Heart left ventricle (tissue), 16 donors: ENCODE measurements at regions not wholly inside any gene's neighbourhood (a gene's known extent, or its start where the extent isn't known, plus 50 kb on each side); places are given as distances from the start of the nearest gene placed in this dataset.

Experiments
- ATAC-seq, 4 donors: fragments of 200-7000 bp; cut with Tn5 transposase; one replicate each; pipeline ENCODE4 v1.9.1; 2020 to 2022; ENCODE audit warnings: moderate library complexity in 4 of 4, mild to moderate bottlenecking in 3 of 4, moderate number of reproducible peaks in 1 of 4
- DNase-seq, 5 donors: peaks; one replicate each; pipeline ENCODE4 v3.0.0-alpha.2; 2020
- H3K27ac ChIP-seq, 12 donors: fragments of 200-600 bp; sonication (generic) in 4 of 12; one replicate each; pipeline versions ENCODE4 v1.5.0 to v1.8.0; 2016 to 2022; ENCODE audit warnings: mild to moderate bottlenecking in 2 of 12
- H3K27me3 ChIP-seq, 9 donors: fragments of 200-600 bp; sonication (generic) in 2 of 9; one replicate each; pipeline versions ENCODE4 v1.5.1 to v1.8.0; 2016 to 2022; ENCODE audit warnings: mild to moderate bottlenecking in 3 of 9
- H3K36me3 ChIP-seq, 9 donors: fragments of 200-600 bp; sonication (generic) in 2 of 9; one replicate each; pipeline versions ENCODE4 v1.5.0 to v1.8.0; 2018 to 2022; ENCODE audit warnings: mild to moderate bottlenecking in 2 of 9
- H3K4me1 ChIP-seq, 12 donors: fragments of 200-600 bp; sonication (generic) in 4 of 12; one replicate each; pipeline versions ENCODE4 v1.5.0 to v1.8.0; 2016 to 2022; ENCODE audit warnings: mild to moderate bottlenecking in 3 of 12
- H3K4me3 ChIP-seq, 12 donors: fragments of 200-600 bp; sonication (generic) in 4 of 12; one replicate each; pipeline versions ENCODE4 v1.5.0 to v1.8.0; 2017 to 2022; ENCODE audit warnings: mild to moderate bottlenecking in 9 of 12, moderate library complexity in 4 of 12
- H3K9me3 ChIP-seq, 12 donors: fragments of 200-600 bp; sonication (generic) in 4 of 12; one replicate each; pipeline versions ENCODE4 v1.5.0 to v1.8.0; 2016 to 2022; ENCODE audit warnings: mild to moderate bottlenecking in 1 of 12
- POLR2A ChIP-seq, 2 donors: fragments of 450-650 bp; IDR thresholded peaks; one replicate each; pipeline ENCODE4 v1.6.1; 2017; ENCODE audit warnings: antibody characterized with exemption in 2 of 2, mild to moderate bottlenecking in 2 of 2, moderate library complexity in 2 of 2
- WGBS, 4 donors: extraction: QIAGEN DNeasy Blood & Tissue Kit in 2 of 4; methylation state at CpG; one replicate each; pipeline versions ENCODE4 v1.1.5 to v1.1.7; 2013 to 2018; 5-methylcytosine and 5-hydroxymethylcytosine counted together
- intact Hi-C, 10 donors: fragments of 100-400 bp; cut with DNase I; formaldehyde crosslinking; loops; one replicate each; pipeline versions ENCODE4 v1.11.1 to v1.14.2; 2022
- TF ChIP-seq, protein P1 (sequence below), 12 donors: fragments of 200-600 bp; sonication (generic) in 4 of 12; IDR thresholded peaks; one replicate each; pipeline versions ENCODE4 v1.5.0 to v1.8.0; 2018 to 2022; ENCODE audit warnings: antibody characterized with exemption in 12 of 12, mild to moderate bottlenecking in 5 of 12
- donor health status: ischemic (EF 13 %, LVEDD 7.1; RV severe dilation, severe dysfunction).
- donor health status: healthy with polysubstance abuse.
- donor health status: DM: no; HTN: yes; CAD: no.
- donor health status: DM: no; HTN: no; CAD: no.
- donor health status: ischemic (EF 25% LVEDD 6.9; RV normal size, moderate dysfunction).
- donor health status: ischemic (EF 25% LVEDD 5.7; RV mildly dilated, moderate dysfunction).
- donor health status: healthy.
- donor health status: DM: yes; HTN: yes; CAD: no.
- donor health status: ischemic (EF 35%, LVEDD 5.7; RV mildly dilated, moderate dysfunction).
- donor health status: nonischemic (EF 11% LVEDD 7.7; RV severe dilation, severe dysfunction).
- donor health status: DM: yes; HTN: yes; CAD: no.
- donor health status: PGD.
- donor health status: ischemic (EF 29% LVEDD 5.4; RV normal size, mild dysfunction).
- donor health status: nonischemic (EF 23%, LVEDD 6.1; RV moderate dilation, normal function).

- H3K27me3 ChIP-seq: no peaks in the 10 kb centered on the region
- no peak overlapping the region for H3K4me3 ChIP-seq
- no peak for ATAC-seq
- intact Hi-C loops: no loop called here
- H3K9me3 ChIP-seq: peaks cover 0 to 22% (median 4%) of the 10 kb centered on the region in 12 donors
- TF ChIP-seq, protein P1, sequence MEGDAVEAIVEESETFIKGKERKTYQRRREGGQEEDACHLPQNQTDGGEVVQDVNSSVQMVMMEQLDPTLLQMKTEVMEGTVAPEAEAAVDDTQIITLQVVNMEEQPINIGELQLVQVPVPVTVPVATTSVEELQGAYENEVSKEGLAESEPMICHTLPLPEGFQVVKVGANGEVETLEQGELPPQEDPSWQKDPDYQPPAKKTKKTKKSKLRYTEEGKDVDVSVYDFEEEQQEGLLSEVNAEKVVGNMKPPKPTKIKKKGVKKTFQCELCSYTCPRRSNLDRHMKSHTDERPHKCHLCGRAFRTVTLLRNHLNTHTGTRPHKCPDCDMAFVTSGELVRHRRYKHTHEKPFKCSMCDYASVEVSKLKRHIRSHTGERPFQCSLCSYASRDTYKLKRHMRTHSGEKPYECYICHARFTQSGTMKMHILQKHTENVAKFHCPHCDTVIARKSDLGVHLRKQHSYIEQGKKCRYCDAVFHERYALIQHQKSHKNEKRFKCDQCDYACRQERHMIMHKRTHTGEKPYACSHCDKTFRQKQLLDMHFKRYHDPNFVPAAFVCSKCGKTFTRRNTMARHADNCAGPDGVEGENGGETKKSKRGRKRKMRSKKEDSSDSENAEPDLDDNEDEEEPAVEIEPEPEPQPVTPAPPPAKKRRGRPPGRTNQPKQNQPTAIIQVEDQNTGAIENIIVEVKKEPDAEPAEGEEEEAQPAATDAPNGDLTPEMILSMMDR (IDR thresholded peaks at IDR 0.05): no peak
- TF ChIP-seq POLR2A (IDR thresholded peaks at IDR 0.05): no peak
- H3K4me1 ChIP-seq: no peaks in the 10 kb centered on the region
- H3K27ac ChIP-seq: no peak overlapping the region
- 94 to 96% (median 96%) methylated on average over 4 of the region's 4 CpGs for WGBS, 4 donors
- H3K36me3 ChIP-seq: no peaks in the 10 kb centered on the region
- no peak for DNase-seq
Observed at GRCh38 chr1:232136136-232136535, 493.8 kb downstream of the SIPA1L2 start.

- Histone ChIP-seq H3K4me3 (no peak overlapping the region), H3K27me3 (no peaks in the 10 kb centered on the region)
- no peak for TF ChIP-seq POLR2A (IDR thresholded peaks at IDR 0.05)
- TF ChIP-seq, protein P1 (IDR thresholded peaks at IDR 0.05): no peak
Observed at GRCh38 chr1:232134365-232134764, 495.6 kb downstream of the SIPA1L2 start.

GRCh38 chr1:232132572-232132971 is 497.4 kb downstream of the SIPA1L2 start:
- WGBS, 4 donors: 89 to 92% (median 91%) methylated on average over 1 of the region's 1 CpG
- Histone ChIP-seq H3K9me3 (peaks cover 0 to 19% (median 0%) of the 10 kb centered on the region in 12 donors), H3K4me1 (no peaks in the 10 kb centered on the region), H3K27me3 (no peaks in the 10 kb centered on the region), H3K4me3 (no peak overlapping the region), H3K36me3 (no peaks in the 10 kb centered on the region), H3K27ac (no peak overlapping the region)
- no peak for DNase-seq
- TF ChIP-seq, protein P1 (IDR thresholded peaks at IDR 0.05): no peak
- no peak for TF ChIP-seq POLR2A (IDR thresholded peaks at IDR 0.05)
- intact Hi-C loops: no loop called here
- ATAC-seq: no peak

More at GRCh38 chr1:232134365-232134764, 495.6 kb downstream of the SIPA1L2 start:
- H3K4me1 ChIP-seq: no peaks in the 10 kb centered on the region
- ATAC-seq: no peak
- no peak for DNase-seq
- 83 to 89% (median 86%) methylated on average over 2 of the region's 2 CpGs for WGBS, 4 donors
- no peak overlapping the region for H3K27ac ChIP-seq
- no peaks in the 10 kb centered on the region for H3K36me3 ChIP-seq
- peaks cover 0 to 19% (median 0%) of the 10 kb centered on the region in 12 donors for H3K9me3 ChIP-seq
- intact Hi-C loops: no loop called here

DNA sequence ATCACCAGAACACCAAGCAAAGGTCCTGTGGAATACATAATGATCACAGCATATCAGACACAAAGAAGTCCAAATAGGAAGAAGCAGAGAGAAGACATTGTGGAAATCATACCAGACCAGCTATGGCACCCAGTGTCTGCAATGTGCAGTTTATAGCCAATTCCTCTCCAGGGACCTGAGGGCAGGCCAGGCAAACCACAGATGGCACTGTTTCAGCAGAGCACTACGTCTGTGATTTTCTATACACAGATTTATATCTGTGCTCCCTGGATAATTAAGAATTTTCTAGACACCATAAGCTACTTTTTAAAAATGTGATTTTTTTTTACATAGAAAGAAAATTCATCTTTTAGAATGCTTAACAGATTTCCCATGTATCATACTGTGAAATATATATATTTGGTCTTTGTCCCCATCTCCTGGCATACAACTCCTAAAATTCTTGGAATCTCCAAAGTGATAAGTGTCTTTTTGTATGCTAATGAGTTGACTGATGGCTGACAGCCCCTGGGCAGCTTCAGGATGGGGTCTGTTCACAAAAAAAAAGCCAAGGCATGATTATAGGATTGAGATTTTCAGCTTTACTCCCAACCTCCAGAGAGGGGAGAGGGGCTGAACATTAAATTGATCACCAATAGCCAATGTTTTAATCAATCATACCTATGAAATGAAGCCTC is 498.1 kb downstream of the SIPA1L2 start:
- no peak for ATAC-seq
- TF ChIP-seq POLR2A (IDR thresholded peaks at IDR 0.05): no peak
- TF ChIP-seq, protein P1 (IDR thresholded peaks at IDR 0.05): no peak
- Histone ChIP-seq H3K9me3 (peaks cover 0 to 19% (median 0%) of the 10 kb centered on the region in 12 donors), H3K36me3 (no peaks in the 10 kb centered on the region), H3K4me3 (no peak overlapping the region), H3K4me1 (no peaks in the 10 kb centered on the region), H3K27ac (no peak overlapping the region), H3K27me3 (no peaks in the 10 kb centered on the region)
- intact Hi-C loops: no loop called here
- 83 to 91% (median 83%) methylated on average over 1 of the region's 1 CpG for WGBS, 4 donors
- DNase-seq: no peak
